Mesendoderm (in vitro differentiated cells): ENCODE measurements at regions not wholly inside any gene's neighbourhood (a gene's known extent, or its start where the extent isn't known, plus 50 kb on each side); places are given as distances from the start of the nearest gene placed in this dataset.

Source experiments
- DNase-seq: peaks from one replicate; pipeline ENCODE4 v3.0.0; 2013
- H2AK5ac ChIP-seq: 2 replicates; pipeline ENCODE4 v1.6.1; 2013; ENCODE audit warnings: low read length, inconsistent platforms
- H2BK120ac ChIP-seq: 2 replicates; pipeline ENCODE4 v1.6.1; 2013; ENCODE audit warnings: low read depth, mild to moderate bottlenecking, low read length, moderate library complexity, mixed read lengths
- H2BK15ac ChIP-seq: replicated peaks from 2 replicates; pipeline ENCODE4 v1.6.1; 2013; ENCODE audit warnings: low read depth, mild to moderate bottlenecking, moderate library complexity
- H2BK5ac ChIP-seq: 2 replicates; pipeline ENCODE4 v1.6.1; 2013; ENCODE audit warnings: low read length, inconsistent platforms
- H3K18ac ChIP-seq: 2 replicates; pipeline ENCODE4 v1.6.1; 2013; ENCODE audit warnings: mild to moderate bottlenecking, low read length, mixed read lengths
- H3K23ac ChIP-seq: one replicate; pipeline ENCODE4 v1.6.1; 2013; ENCODE audit warnings: low read length
- H3K27ac ChIP-seq: 2 replicates; pipeline ENCODE4 v1.5.1; 2013; ENCODE audit warnings: low read depth, mild to moderate bottlenecking, inconsistent platforms, low read length, moderate library complexity
- H3K27me3 ChIP-seq: 2 replicates; pipeline ENCODE4 v1.6.1; 2013; ENCODE audit warnings: low read length, control low read depth, mild to moderate bottlenecking, inconsistent platforms; ENCODE audit not compliant: insufficient read depth, poor library complexity
- H3K36me3 ChIP-seq: 2 replicates; pipeline ENCODE4 v1.6.1; 2013; ENCODE audit warnings: low read length, inconsistent platforms; ENCODE audit not compliant: control insufficient read depth, insufficient read depth
- H3K4ac ChIP-seq: one replicate; pipeline ENCODE4 v1.6.1; 2013; ENCODE audit warnings: low read depth, mild to moderate bottlenecking, low read length, moderate library complexity
- H3K4me1 ChIP-seq: 2 replicates; pipeline ENCODE4 v1.6.1; 2013; ENCODE audit warnings: low read depth, low read length, inconsistent platforms; ENCODE audit not compliant: control insufficient read depth
- H3K4me2 ChIP-seq: 2 replicates; pipeline ENCODE4 v1.6.1; 2013; ENCODE audit warnings: low read length
- H3K4me3 ChIP-seq: 2 replicates; pipeline ENCODE4 v1.5.1; 2013; ENCODE audit warnings: mild to moderate bottlenecking, low read length
- H3K56ac ChIP-seq: one replicate; pipeline ENCODE4 v1.6.1; 2013; ENCODE audit warnings: low read length
- H3K79me1 ChIP-seq: 2 replicates; pipeline ENCODE4 v1.6.1; 2013; ENCODE audit warnings: low read length, inconsistent platforms
- H3K79me2 ChIP-seq: 2 replicates; pipeline ENCODE4 v1.6.1; 2013; ENCODE audit warnings: mild to moderate bottlenecking, low read length; ENCODE audit not compliant: control insufficient read depth, insufficient read depth
- H3K9ac ChIP-seq: 2 replicates; pipeline ENCODE4 v1.6.1; 2013; ENCODE audit warnings: low read length, inconsistent platforms
- H4K5ac ChIP-seq: one replicate; pipeline ENCODE4 v1.6.1; 2013; ENCODE audit warnings: low read length
- H4K8ac ChIP-seq: one replicate; pipeline ENCODE4 v1.6.1; 2013; ENCODE audit warnings: low read depth, mild to moderate bottlenecking, control low read depth, low read length, moderate library complexity
- WGBS: extraction: QIAGEN DNeasy Blood & Tissue Kit; methylation state at CpG from one replicate; pipeline ENCODE4 v1.1.7; 2013; ENCODE audit warnings: low lambda C conversion rate, missing lambda C conversion rate; ENCODE audit not compliant: insufficient coverage; ENCODE audit errors: extremely low coverage; 5-methylcytosine and 5-hydroxymethylcytosine counted together

DNA sequence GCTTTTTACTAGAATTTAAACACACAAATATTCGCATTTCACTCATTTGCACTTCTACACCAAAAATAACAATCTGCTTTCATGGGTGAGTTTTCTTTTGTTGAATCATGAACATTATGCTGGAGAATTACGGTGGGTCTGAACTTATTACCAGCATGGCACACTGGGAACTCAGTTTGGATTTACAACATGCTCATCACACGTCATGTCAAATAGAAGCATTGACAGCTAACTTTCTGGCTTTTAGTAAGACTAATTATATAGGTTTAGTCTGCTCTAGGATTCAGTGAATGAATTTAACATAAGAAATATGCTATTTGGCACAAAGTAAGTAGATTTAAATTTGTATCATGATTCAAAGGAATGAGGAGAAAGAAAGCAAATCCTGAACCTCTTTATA, 290.4 kb downstream of the TMEM167A start:
- Histone ChIP-seq H2BK5ac (no peak overlapping the region), H3K36me3 (no peaks in the 10 kb centered on the region), H3K9ac (no peak overlapping the region), H4K5ac (no peak overlapping the region), H3K4me3 (no peak overlapping the region), H4K8ac (no peak overlapping the region), H3K27me3 (no peaks in the 10 kb centered on the region), H3K18ac (no peak overlapping the region), H3K4ac (no peak overlapping the region), H3K23ac (no peak overlapping the region), H3K79me1 (no peaks in the 10 kb centered on the region), H2AK5ac (no peak overlapping the region), H2BK120ac (no peak overlapping the region), H3K79me2 (no peaks in the 10 kb centered on the region), H3K27ac (no peak overlapping the region), H3K4me2 (no peak overlapping the region), H3K4me1 (no peaks in the 10 kb centered on the region), H2BK15ac (no peak overlapping the region), H3K56ac (no peak overlapping the region)
- no CpG with 5 or more reads among the region's 3 CpGs for WGBS
- DNase-seq = no peak

DNA sequence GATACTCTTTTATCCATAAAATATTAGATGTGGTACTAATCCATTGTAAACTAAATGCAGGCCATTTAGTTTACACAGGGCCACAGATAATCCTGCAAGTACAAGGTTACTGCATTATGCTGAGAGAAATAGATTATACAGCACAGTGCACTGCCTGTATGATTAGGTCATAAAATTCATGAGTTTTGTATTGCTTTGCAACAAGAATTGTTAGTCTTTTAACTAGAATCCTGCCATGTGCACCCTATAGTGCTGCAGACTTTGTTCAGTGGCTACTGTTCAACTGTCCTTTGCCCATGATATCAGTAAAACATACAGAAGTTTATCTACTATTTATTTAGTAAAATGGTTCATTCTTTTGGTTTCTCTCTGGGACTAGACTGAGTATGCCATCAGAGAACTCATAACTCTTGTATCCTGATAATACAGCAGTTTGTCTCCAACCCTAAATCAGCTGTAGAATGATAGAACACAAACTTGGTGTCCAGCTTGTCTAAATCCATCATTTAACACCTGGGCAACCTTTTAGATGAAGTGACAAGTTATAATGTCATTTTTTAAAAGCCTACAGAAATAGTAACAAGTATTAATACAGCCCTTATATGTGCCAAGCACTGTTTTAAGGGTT, 291.2 kb downstream of the TMEM167A start:
- Histone ChIP-seq H3K9ac (no peak overlapping the region), H3K56ac (no peak overlapping the region), H3K36me3 (no peaks in the 10 kb centered on the region), H2BK120ac (no peak overlapping the region), H3K4me3 (no peak overlapping the region), H3K18ac (no peak overlapping the region), H3K4ac (no peak overlapping the region), H3K4me1 (no peaks in the 10 kb centered on the region), H3K27me3 (no peaks in the 10 kb centered on the region), H2BK15ac (no peak overlapping the region), H2BK5ac (no peak overlapping the region), H3K79me2 (no peaks in the 10 kb centered on the region), H3K27ac (no peak overlapping the region), H3K4me2 (no peak overlapping the region), H3K79me1 (no peaks in the 10 kb centered on the region), H4K8ac (no peak overlapping the region), H2AK5ac (no peak overlapping the region), H3K23ac (no peak overlapping the region), H4K5ac (no peak overlapping the region)
- no peak for DNase-seq

DNA sequence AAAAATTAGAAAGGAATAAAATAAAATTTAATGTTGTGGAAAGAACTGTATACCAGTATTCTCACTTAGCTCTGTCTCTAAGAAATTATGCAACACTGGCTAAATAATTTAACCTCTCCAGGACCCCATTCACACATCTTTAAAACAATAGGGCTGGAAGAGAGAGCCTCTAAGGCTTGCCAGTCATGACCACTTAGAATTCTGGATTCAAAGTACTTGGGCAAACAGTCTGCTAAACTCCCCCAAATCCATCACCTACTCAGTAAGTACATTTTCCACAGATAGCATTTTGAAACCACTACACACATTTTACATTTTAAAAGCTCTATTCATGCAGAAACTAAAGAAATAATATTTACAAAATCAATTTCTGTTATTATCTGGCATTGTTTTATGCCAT, 291.7 kb downstream of the TMEM167A start:
- Histone ChIP-seq H3K79me2 (no peaks in the 10 kb centered on the region), H3K9ac (no peak overlapping the region), H3K4me3 (no peak overlapping the region), H2BK120ac (no peak overlapping the region), H3K27ac (no peak overlapping the region), H3K23ac (no peak overlapping the region), H3K27me3 (no peaks in the 10 kb centered on the region), H4K8ac (no peak overlapping the region), H4K5ac (no peak overlapping the region), H3K79me1 (no peaks in the 10 kb centered on the region), H3K4ac (no peak overlapping the region), H3K4me1 (no peaks in the 10 kb centered on the region), H2AK5ac (no peak overlapping the region), H3K18ac (no peak overlapping the region), H2BK15ac (no peak overlapping the region), H2BK5ac (no peak overlapping the region), H3K4me2 (no peak overlapping the region), H3K56ac (no peak overlapping the region), H3K36me3 (no peaks in the 10 kb centered on the region)
- DNase-seq = no peak

DNA sequence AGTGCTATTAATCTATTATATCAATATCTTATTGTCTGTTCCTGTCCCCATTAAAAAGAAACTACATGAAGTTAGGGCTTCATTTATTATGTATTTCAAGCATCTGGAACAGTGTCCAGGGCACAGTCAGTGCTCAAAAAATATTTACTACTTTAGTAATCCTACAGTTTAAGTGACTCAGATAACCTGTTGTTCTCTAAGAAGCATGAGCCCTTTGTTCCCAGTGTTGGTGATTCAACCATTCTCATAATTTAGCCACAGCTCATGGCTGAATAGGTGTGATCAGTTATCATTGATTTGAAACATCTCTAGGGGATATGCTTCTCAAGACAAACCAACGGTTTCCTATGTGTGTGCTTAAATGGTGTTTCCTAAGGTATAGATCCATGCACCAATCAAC, 292.7 kb downstream of the TMEM167A start:
- no peaks in the 10 kb centered on the region for H3K27me3 ChIP-seq
- H3K18ac ChIP-seq = no peak overlapping the region
- H3K36me3 ChIP-seq = no peaks in the 10 kb centered on the region
- H2BK5ac ChIP-seq = no peak overlapping the region
- WGBS = no CpG with 5 or more reads among the region's 1 CpG
- H4K8ac ChIP-seq = no peak overlapping the region
- no peak overlapping the region for H4K5ac ChIP-seq
- no peak overlapping the region for H3K9ac ChIP-seq
- no peak overlapping the region for H3K27ac ChIP-seq
- H2AK5ac ChIP-seq = no peak overlapping the region
- no peaks in the 10 kb centered on the region for H3K79me1 ChIP-seq
- no peak overlapping the region for H3K4ac ChIP-seq
- H3K4me3 ChIP-seq = no peak overlapping the region
- H2BK120ac ChIP-seq = no peak overlapping the region
- no peaks in the 10 kb centered on the region for H3K79me2 ChIP-seq
- H2BK15ac ChIP-seq = no peak overlapping the region
- H3K56ac ChIP-seq = no peak overlapping the region
- H3K4me2 ChIP-seq = no peak overlapping the region
- H3K4me1 ChIP-seq = no peaks in the 10 kb centered on the region
- H3K23ac ChIP-seq = no peak overlapping the region
- no peak for DNase-seq

DNA sequence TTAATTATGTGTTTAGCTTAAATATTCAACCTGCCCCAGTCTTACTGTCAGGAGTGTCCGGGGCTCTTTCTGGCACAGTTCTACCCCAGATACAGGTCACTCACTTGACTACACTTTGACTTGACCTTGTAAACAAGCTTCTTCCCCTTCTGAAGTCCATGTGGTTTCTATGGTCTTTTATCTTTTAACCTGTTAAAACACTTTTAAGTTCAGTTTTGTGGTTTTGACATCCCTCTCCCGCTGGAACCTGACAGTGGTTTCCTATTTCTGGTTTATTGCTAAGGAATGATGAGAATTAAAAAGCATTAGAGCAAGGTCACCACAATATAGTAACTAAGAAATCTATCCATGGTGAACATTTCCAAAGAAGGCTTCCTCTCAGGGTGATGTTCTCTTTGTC, 300.1 kb downstream of the TMEM167A start:
- no peaks in the 10 kb centered on the region for H3K36me3 ChIP-seq
- H3K4me2 ChIP-seq = no peak overlapping the region
- no peak overlapping the region for H3K4ac ChIP-seq
- no peak overlapping the region for H3K18ac ChIP-seq
- H3K27ac ChIP-seq = no peak overlapping the region
- no CpG with 5 or more reads among the region's 2 CpGs for WGBS
- no peak overlapping the region for H2BK120ac ChIP-seq
- H3K27me3 ChIP-seq = no peaks in the 10 kb centered on the region
- H2AK5ac ChIP-seq = no peak overlapping the region
- no peak overlapping the region for H2BK15ac ChIP-seq
- no peak for DNase-seq
- no peak overlapping the region for H2BK5ac ChIP-seq
- no peak overlapping the region for H3K4me3 ChIP-seq
- H3K23ac ChIP-seq = no peak overlapping the region
- no peaks in the 10 kb centered on the region for H3K79me1 ChIP-seq
- H3K56ac ChIP-seq = no peak overlapping the region
- H4K5ac ChIP-seq = no peak overlapping the region
- no peak overlapping the region for H3K9ac ChIP-seq
- H3K79me2 ChIP-seq = no peaks in the 10 kb centered on the region
- no peaks in the 10 kb centered on the region for H3K4me1 ChIP-seq
- no peak overlapping the region for H4K8ac ChIP-seq

DNA sequence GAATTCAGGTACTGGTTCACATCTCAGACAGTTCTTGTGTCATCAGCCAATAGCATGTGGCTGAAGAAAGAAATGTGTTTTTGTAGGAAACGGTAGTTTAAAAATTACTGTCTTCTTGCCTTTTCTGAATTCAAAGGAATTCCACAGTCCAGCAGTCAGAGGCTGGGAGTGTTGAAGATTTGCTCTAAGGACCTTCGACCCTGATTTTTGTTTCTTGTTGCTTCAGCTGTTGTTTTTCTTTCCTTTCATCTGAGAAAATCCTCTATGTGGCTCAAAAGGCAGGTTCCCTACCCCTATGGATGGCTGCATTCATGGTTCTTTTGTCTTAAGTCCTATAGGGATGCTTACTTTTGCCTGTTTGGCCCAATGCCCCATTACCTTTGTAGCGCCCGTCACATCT, 304.9 kb downstream of the TMEM167A start:
- no peak overlapping the region for H3K56ac ChIP-seq
- H3K36me3 ChIP-seq = no peaks in the 10 kb centered on the region
- no peaks in the 10 kb centered on the region for H3K79me2 ChIP-seq
- no peak overlapping the region for H2BK120ac ChIP-seq
- H4K8ac ChIP-seq = no peak overlapping the region
- DNase-seq = no peak
- H3K4me1 ChIP-seq = no peaks in the 10 kb centered on the region
- H3K27ac ChIP-seq = no peak overlapping the region
- no peak overlapping the region for H3K4me2 ChIP-seq
- H2AK5ac ChIP-seq = no peak overlapping the region
- no peak overlapping the region for H3K23ac ChIP-seq
- no peak overlapping the region for H4K5ac ChIP-seq
- no peak overlapping the region for H3K18ac ChIP-seq
- no peak overlapping the region for H2BK15ac ChIP-seq
- no peak overlapping the region for H3K9ac ChIP-seq
- WGBS = no CpG with 5 or more reads among the region's 4 CpGs
- H3K27me3 ChIP-seq = no peaks in the 10 kb centered on the region
- no peak overlapping the region for H3K4ac ChIP-seq
- H2BK5ac ChIP-seq = no peak overlapping the region
- H3K79me1 ChIP-seq = no peaks in the 10 kb centered on the region
- no peak overlapping the region for H3K4me3 ChIP-seq
